HG03558 (cell line): ENCODE measurements at regions not wholly inside any gene's neighbourhood (a gene's known extent, or its start where the extent isn't known, plus 50 kb on each side); places are given as distances from the start of the nearest gene placed in this dataset.
"Not testable (repeated sequence)": the region's sequence is repeated elsewhere in the genome, so short reads cannot be mapped to it uniquely, and the experiment has no call there.

Experiments used
- ATAC-seq: cut with Tn5 transposase; IDR thresholded peaks from one replicate; pipeline ENCODE4 v1.9.1; 2021; ENCODE audit warnings: moderate number of reproducible peaks; ENCODE audit not compliant: unreplicated experiment; ENCODE audit errors: extremely low read depth

DNA sequence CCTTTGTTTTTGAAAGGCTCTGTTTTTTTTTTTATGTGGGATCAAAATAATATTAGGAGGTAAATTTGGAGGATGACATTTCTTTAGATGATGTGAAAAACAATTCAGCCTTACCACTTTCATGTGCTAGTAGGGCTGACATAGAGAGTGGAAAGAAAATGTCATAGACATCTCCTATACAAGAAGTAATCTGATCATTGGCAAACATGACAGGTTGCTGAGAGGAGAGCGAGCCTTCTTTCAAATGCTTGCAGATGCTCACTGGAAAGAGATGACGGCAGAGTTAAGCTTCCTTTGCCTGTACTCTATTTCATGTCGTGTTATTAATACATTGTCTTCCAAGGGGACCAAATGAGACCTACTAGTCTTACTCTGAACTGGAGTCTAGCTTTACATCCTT lies 160.1 kb upstream of the DAP start:
- no peak for ATAC-seq

DNA sequence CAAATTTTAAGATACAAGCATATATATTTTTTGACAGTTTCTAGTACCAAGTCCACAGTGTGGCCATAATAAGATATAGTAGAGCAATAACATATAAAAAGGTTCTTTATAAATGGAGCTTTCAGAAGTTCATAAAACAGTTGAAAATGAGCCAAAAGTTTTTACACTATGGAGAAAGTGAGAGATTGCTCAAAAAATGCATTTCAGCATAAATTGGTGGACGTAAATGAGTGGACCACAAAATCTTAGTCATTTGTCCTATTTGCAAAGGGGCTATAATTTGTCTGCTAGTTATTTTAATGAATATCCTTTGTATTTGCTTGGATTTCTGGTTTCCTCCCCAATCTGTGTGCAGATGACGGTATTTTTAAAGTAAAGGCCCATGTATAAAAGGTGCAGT lies 159.4 kb upstream of the DAP start:
- ATAC-seq: no peak

DNA sequence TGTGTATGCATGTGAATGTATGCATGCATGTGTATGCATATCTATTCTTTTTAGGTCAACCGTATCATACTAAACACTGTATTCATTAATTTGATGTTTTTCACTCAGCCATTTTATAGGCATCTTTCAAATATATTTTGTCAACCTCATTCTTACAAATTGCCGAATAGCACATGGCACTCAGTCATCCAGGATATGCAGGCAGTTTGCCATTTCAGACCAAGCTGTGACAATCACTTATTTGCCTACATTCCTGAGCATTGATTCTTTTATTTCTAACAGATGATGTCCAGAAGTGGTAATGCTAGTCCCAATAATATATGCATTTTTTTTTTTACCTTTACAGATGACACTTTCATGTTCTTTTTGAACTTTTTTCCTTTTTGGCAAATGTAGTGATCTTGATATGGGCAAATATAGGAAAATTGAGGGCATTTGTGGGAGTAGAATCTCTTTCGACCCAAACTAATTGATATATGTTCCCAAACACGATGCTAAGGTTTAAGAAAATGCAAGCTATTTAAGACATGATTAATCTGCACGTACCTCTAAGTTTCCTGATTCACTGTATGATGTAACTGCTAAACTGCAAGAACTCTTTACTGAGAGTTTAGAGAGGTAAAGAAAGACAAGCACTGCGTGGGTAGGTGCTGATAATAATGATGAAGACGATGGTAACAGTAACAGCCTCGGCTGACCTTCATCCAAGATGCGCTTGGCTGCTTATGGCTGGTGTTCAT lies 153.9 kb upstream of the DAP start:
- no peak for ATAC-seq

- no peak for ATAC-seq
Observed at GRCh38 chr5:10913841-10914240, 152.8 kb upstream of the DAP start.

- no peak for ATAC-seq
Observed at GRCh38 chr5:10913181-10913810, 152.3 kb upstream of the DAP start.

GRCh38 chr5:10912435-10912834 lies 151.4 kb upstream of the DAP start:
- ATAC-seq: no peak

DNA sequence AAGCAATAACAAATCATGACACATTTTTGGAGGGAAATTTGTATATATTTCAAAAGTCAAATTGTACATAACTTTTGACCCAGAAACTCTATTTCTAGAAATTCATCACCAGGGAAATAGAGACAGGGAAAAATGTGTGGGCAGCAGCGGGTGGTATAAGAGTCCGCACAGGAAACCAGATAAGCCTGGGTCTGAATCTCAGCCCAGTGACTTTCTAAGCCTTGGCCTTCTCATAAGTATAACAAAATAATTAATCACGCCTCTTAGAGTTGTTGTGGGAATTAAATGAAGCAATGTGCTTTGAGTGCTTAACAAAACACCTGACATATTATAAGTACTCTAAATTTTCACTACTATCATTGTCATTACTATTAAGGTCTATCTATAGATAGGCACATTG lies 149.2 kb upstream of the DAP start:
- ATAC-seq: no peak

DNA sequence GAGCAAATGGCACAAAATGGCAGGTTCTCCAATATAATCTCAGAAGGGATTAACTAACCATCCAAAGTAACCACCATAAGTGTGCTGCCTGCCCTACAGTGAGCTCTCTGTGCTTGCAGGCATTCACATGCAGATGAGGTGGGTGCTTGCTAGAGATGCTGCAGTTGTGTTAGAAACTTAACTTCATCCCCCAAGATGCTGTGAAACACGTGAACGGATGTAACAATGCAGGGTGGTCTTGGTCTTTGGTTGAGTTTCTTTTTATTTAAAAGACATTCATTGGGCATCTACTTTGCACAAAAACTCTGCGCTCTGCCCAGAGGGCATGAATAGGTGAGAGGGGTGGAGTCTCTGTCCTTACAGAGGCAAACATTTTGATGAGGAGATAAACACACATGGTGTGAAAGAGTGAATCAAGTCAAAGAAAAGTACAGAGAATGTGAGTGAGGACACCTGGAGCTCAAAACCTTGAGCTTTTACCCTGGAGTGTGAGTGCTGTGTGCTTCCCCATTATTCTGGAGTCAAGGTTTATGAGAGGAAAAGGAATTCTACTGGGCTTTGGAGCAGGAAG lies 143.9 kb upstream of the DAP start:
- no peak for ATAC-seq

DNA sequence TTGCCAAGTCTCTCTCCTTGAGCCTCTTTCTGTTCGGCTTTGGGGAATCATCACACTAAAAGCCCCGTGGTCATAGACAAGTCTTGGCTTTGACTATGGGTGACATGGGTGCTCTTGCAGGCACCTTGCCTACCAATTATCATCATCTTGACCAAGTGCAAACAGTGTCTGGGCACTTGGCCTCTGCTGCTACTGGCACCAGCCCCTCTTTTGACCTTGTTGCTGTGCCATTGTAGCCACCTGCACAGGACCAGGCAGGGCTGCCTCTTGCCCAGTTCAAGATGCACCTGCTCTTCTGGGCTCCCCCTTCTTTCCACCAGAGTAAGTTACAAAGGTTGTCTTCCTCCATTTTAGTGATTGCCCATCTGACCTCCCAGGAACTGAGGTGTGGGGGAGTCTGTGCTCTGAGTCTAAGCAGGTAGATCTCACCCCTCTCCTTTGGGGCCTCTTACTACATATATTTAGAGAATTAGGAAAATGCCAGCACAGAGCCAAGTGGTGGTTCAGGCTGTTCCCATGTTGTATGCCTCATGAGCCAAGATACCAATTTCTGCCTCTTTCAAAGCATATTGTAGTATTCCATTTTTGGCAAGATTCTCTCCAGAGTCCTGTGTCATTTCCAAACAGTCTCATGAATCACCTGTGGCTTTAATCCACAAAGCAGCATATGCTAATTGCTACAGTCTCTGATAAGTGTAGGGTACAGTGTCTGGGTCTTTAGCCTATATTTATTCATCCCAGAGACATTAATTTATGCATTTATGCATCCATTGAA lies 142.9 kb upstream of the DAP start:
- no peak for ATAC-seq

DNA sequence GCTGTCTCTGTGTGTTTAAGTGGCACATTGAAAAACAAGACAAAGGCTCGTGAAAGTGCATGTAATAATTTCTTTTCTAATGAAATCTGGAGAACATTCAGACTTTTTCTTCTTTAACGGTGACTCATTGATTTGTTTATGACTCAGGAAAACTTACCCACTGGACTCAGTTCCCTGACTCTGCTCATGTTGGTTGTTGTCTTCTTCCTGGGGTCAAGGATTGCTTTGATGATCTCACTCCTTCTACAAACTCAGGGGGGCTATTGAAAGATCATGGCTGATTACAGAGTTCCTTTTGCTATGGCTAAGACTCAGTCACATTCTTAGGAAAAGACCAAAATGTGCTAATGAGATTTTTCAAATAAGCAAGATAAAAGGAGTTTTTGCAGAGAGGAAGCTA lies 141.1 kb upstream of the DAP start:
- no peak for ATAC-seq

- no peak for ATAC-seq
Observed at GRCh38 chr5:10898514-10898913, 137.5 kb upstream of the DAP start.

DNA sequence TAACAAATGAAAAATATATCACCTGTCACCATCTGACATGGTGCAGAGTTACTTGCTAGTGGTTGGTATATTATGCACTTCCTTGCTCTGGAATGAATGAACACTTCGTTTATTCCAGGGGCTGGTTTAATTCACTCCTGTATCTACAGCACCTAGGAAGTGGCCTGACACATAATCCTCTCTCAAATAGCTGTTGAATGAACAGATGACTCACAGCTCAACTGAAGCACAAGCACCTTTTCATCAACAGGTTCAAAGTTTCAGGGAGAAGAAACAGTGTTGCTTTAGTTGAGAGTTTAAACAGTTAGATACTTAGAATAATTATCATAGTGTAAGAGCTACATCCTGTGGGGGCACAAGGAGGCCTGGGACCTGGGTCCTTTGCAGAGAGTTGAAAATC lies 135.0 kb upstream of the DAP start:
- no peak for ATAC-seq

DNA sequence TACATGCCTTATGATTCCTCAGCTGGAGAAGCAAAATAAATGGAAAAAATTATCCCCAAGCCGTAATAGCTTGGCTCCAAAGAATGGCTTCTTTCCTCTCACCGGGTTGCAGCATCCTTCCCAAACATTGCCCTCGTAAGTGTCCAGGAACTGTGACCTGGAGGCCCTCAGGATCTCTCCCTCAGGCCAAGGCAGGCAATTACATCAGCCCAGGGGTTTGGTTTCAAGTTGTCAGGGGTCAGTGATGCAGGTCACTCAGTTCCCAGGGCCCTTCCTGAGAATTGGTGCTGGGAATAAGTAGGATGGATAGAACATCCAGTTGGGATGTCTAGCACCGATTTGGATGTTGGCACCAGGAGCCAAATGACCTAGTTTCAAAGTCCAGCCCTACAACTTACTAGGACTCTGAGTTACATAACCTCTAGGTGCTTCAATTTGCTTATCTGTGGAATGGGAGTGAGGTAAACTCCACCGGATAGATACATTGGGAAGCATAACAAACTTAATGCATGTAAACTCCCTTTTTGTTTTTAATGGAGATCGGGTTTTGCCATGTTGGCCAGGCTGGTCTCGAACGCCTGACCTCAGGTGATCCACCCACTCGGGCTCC lies 133.5 kb upstream of the DAP start:
- ATAC-seq: no peak

GRCh38 chr5:10892911-10893215 lies 131.8 kb upstream of the DAP start:
- ATAC-seq: no peak

GRCh38 chr5:10892147-10892910 lies 131.3 kb upstream of the DAP start:
- ATAC-seq: no peak

GRCh38 chr5:10891193-10891592 lies 130.2 kb upstream of the DAP start:
- no peak for ATAC-seq

DNA sequence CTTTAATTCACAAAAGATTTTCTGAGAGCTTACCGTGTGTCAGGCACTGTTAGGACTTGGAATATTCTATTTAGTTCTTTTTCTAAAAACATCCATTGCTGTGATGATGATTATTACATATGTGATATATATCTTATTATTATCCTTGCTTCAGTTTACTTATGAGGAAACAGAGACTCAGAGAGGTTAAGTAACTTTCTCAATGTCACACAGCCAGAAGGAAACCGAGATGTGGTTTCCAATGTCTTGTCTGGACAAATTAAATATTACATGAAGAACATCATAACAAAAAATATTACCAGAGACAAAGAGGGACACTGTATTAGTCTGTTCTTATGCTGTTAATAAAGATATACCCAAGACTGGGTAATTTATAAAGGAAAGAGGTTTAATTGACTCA lies 125.5 kb upstream of the DAP start:
- no peak for ATAC-seq

DNA sequence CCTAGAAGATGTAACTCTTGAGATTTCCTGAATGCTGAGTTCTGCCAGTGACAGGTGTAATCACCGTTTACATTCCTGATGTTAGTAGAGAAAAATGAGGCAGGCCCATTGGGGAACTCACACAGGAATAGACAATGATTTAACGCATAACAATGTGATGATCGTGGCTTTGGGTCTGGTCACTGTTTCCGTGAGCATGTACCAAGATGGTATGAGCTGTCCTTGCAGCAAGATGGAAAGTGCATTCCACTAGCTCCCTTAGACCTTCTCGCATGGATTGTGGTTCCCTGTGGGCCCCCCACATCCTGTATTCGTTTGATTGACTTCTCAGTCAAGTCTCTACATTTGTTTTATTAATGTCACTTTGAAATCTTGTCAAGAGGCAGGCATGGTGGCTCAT lies 124.0 kb upstream of the DAP start:
- ATAC-seq: no peak

DNA sequence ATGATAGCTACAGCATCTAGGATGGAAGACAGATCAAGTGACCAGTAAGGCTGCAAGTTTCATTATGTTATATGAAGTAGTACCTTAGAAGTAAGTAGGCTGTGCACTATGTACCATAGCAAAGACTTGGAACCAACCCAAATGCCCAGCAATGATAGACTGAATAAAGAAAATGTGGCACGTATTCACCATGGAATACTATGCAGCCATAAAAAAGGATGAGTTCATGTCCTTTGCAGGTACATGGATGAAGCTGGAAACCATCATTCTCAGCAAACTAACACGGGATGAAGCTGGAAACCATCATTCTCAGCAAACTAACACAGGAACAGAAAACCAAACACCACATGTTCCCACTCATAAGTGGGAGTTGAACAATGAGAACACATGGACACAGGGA lies 122.9 kb upstream of the DAP start:
- not testable (repeated sequence) for ATAC-seq

- no peak for ATAC-seq
Observed at GRCh38 chr5:10880934-10881333, 119.9 kb upstream of the DAP start.
